SK-N-SH (cell line): ENCODE measurements at regions not wholly inside any gene's neighbourhood (a gene's known extent, or its start where the extent isn't known, plus 50 kb on each side); places are given as distances from the start of the nearest gene placed in this dataset.

Source experiments
- CTCF ChIA-PET: fragments of 300-600, 350-600 bp; formaldehyde crosslinking; extraction: SDS; loops from one replicate; lab custom pipeline; 2021; lab: Yijun Ruan, JAX
- POLR2A ChIA-PET: fragments of 350-600 bp; sonication (Branson Sonifier 250); formaldehyde crosslinking; extraction: SDS; loops from one replicate; lab custom pipeline; 2020; ENCODE audit warnings: antibody characterized with exemption, inconsistent platforms; lab: Yijun Ruan, JAX
- DNase-seq: peaks from one replicate; pipeline ENCODE4 v3.0.0; 2012
- H2AFZ ChIP-seq: fragments of 200-600 bp; sonication (generic); 2 replicates; pipeline ENCODE4 v1.8.1; 2016; ENCODE audit warnings: antibody characterized with exemption, mild to moderate bottlenecking, low read depth
- H3F3A ChIP-seq: fragments of 200-600 bp; sonication (generic); replicated peaks from 2 replicates; pipeline ENCODE3; 2016; ENCODE audit warnings: antibody characterized with exemption, mild to moderate bottlenecking; ENCODE audit not compliant: insufficient read depth
- H3K27ac ChIP-seq, 2 experiments: fragments of 200-500 bp in 1 of 2; fragments of 200-600 bp in 1 of 2; sonication (Bioruptor generic) in 1 of 2; sonication (generic), shearing (Covaris generic) in 1 of 2; 2 replicates each; pipeline versions ENCODE4 v1.5.1 to v1.6.1; 2014 to 2016; ENCODE audit warnings: low read depth in 2 of 2, inconsistent platforms in 1 of 2, low read length in 1 of 2, mild to moderate bottlenecking in 1 of 2, mixed read lengths in 1 of 2
- H3K27me3 ChIP-seq: fragments of 200-600 bp; sonication (generic), shearing (Covaris generic); 2 replicates; pipeline ENCODE4 v1.6.1; 2016; ENCODE audit warnings: mixed run types; ENCODE audit not compliant: insufficient read depth
- H3K36me3 ChIP-seq, 2 experiments: fragments of 200-500 bp in 1 of 2; fragments of 200-600 bp in 1 of 2; sonication (Bioruptor generic) in 1 of 2; sonication (generic) in 1 of 2; replicated peaks in 1 of 2; 2 replicates each; pipeline versions ENCODE3 to v1.5.1; 2014 to 2016; ENCODE audit warnings: low read length in 1 of 2, mild to moderate bottlenecking in 1 of 2; ENCODE audit not compliant: insufficient read depth in 2 of 2, control insufficient read depth in 1 of 2
- H3K4me1 ChIP-seq, 2 experiments: fragments of 200-500 bp in 1 of 2; fragments of 200-600 bp in 1 of 2; sonication (Bioruptor generic) in 1 of 2; sonication (generic), shearing (Covaris generic) in 1 of 2; 2 replicates each; pipeline versions ENCODE4 v1.5.1 to v1.6.1; 2014 to 2016; ENCODE audit warnings: low read depth in 1 of 2, low read length in 1 of 2, mixed run types in 1 of 2; ENCODE audit not compliant: insufficient read depth in 2 of 2, control insufficient read depth in 1 of 2
- H3K4me2 ChIP-seq: fragments of 200-600 bp; sonication (generic), shearing (Covaris generic); 2 replicates; pipeline ENCODE4 v1.6.1; 2017; ENCODE audit warnings: mixed run types
- H3K4me3 ChIP-seq, 2 experiments: fragments of 200-500 bp in 1 of 2; fragments of 200-600 bp in 1 of 2; sonication (Bioruptor generic) in 1 of 2; sonication (generic), shearing (Covaris generic) in 1 of 2; 2 replicates each; pipeline versions ENCODE4 v1.5.1 to v1.8.1; 2014 to 2016; ENCODE audit warnings: low read depth in 2 of 2, inconsistent platforms in 1 of 2, low read length in 1 of 2, mild to moderate bottlenecking in 1 of 2, mixed read lengths in 1 of 2, moderate library complexity in 1 of 2
- H3K79me2 ChIP-seq: fragments of 200-600 bp; sonication (generic); 2 replicates; pipeline ENCODE4 v1.8.1; 2017; ENCODE audit warnings: mild to moderate bottlenecking; ENCODE audit not compliant: insufficient read depth
- H3K9ac ChIP-seq: fragments of 200-600 bp; sonication (generic); 2 replicates; pipeline ENCODE4 v1.6.1; 2017; ENCODE audit warnings: mixed run types
- H3K9me2 ChIP-seq: fragments of 200-600 bp; sonication (generic); 2 replicates; pipeline ENCODE4 v1.6.1; 2017; ENCODE audit warnings: mixed run types
- H3K9me3 ChIP-seq: fragments of 200-600 bp; sonication (generic); 2 replicates; pipeline ENCODE4 v1.6.1; 2017; ENCODE audit warnings: mixed run types, mild to moderate bottlenecking, moderate library complexity
- H4K20me1 ChIP-seq: fragments of 200-600 bp; sonication (generic); 2 replicates; pipeline ENCODE4 v1.6.1; 2017; ENCODE audit warnings: mild to moderate bottlenecking, mixed run types; ENCODE audit not compliant: insufficient read depth
- ELF1 ChIP-seq: IDR thresholded peaks from 2 replicates; pipeline ENCODE4 v1.4.0; 2012
- FOSL2 ChIP-seq: IDR thresholded peaks from 2 replicates; pipeline ENCODE4 v1.4.0; 2012; ENCODE audit warnings: low read depth, mild to moderate bottlenecking, moderate library complexity, borderline replicate concordance
- NRF1 ChIP-seq: IDR thresholded peaks from 2 replicates; pipeline ENCODE4 v1.6.1; 2012; ENCODE audit warnings: low read depth, mild to moderate bottlenecking, low read length
- RAD21 ChIP-seq: IDR thresholded peaks from 2 replicates; pipeline ENCODE4 v1.6.1; 2012; ENCODE audit warnings: mild to moderate bottlenecking, low read length
- RCOR1 ChIP-seq: fragments of 150-350 bp; IDR thresholded peaks from 2 replicates; pipeline ENCODE4 v1.6.1; 2017; ENCODE audit warnings: antibody characterized with exemption, low read length
- REST ChIP-seq: IDR thresholded peaks from 2 replicates; pipeline ENCODE4 v1.6.1; 2012; ENCODE audit warnings: mild to moderate bottlenecking, low read depth, low read length, moderate library complexity
- SMC3 ChIP-seq: IDR thresholded peaks from 2 replicates; pipeline ENCODE4 v1.6.1; 2012; ENCODE audit warnings: low read depth, low read length, improper control_type of control experiment
- TAF1 ChIP-seq: IDR thresholded peaks from 2 replicates; pipeline ENCODE4 v1.6.1; 2012; ENCODE audit warnings: low read depth, mild to moderate bottlenecking, low read length, moderate library complexity, borderline replicate concordance
- TEAD4 ChIP-seq: IDR thresholded peaks from 2 replicates; pipeline ENCODE4 v1.4.0; 2012; ENCODE audit warnings: mild to moderate bottlenecking, borderline replicate concordance; ENCODE audit not compliant: insufficient read depth
- YY1 ChIP-seq: IDR thresholded peaks from 2 replicates; pipeline ENCODE4 v1.4.0; 2012; ENCODE audit warnings: low read depth, mild to moderate bottlenecking
- WGBS: methylation state at CpG from one replicate; pipeline ENCODE4 v1.1.6; 2017; ENCODE audit warnings: low lambda C conversion rate; 5-methylcytosine and 5-hydroxymethylcytosine counted together

GRCh38 chr22:47325249-47325648 is 562.8 kb downstream of the TBC1D22A start:
- POLR2A ChIA-PET = no interaction called here
- Histone ChIP-seq H3K27ac (no peak overlapping the region), H2AFZ (no peak overlapping the region), H3K79me2 (no peaks in the 10 kb centered on the region), H3K4me1 (peaks cover 0 to 6% of the 10 kb centered on the region in 2 experiments; a peak in 1 of 4 replicates), H3F3A (peaks cover 3% of the 10 kb centered on the region)
- no peak for TF ChIP-seq TAF1
- TF ChIP-seq, all 33 proteins: peak for 0
- H3K9me3 ChIP-seq = 0 out of 2 replicates have a peak, but pooled peaks cover 4% of the 10 kb centered on the region
- H3K36me3 ChIP-seq = no peaks in the 10 kb centered on the region
- CTCF ChIA-PET = interaction anchor here (0.6 kb wide), 1 partner anchor 814 kb away, joined by 3 read pairs; no protein-coding TSS in a partner anchor
- WGBS = 30% methylated on average over 3 of the region's 3 CpGs
- H3K27me3 ChIP-seq = no peaks in the 10 kb centered on the region
- H3K9ac ChIP-seq = no peak overlapping the region
- no peaks in the 10 kb centered on the region for H4K20me1 ChIP-seq
- H3K9me2 ChIP-seq = no peaks in the 10 kb centered on the region
- no peak overlapping the region for H3K4me2 ChIP-seq
- no peak for DNase-seq
- no peak overlapping the region for H3K4me3 ChIP-seq

- ChIA-PET POLR2A (no interaction called here), CTCF (interaction anchor here (1.1 to 1.3 kb wide), 2 partner anchors 17 to 521 kb away, joined by 3 to 4 read pairs; no protein-coding TSS in a partner anchor)
- no peaks in the 10 kb centered on the region for H3K36me3 ChIP-seq
- H3K27ac ChIP-seq = no peak overlapping the region
- TF ChIP-seq RAD21 (no peak), YY1 (no peak), SMC3 (no peak), RCOR1 (no peak), REST (no peak)
- peaks cover 3% of the 10 kb centered on the region for H3F3A ChIP-seq
- peaks cover 0 to 5% of the 10 kb centered on the region in 2 experiments; a peak in 1 of 4 replicates for H3K4me1 ChIP-seq
- no peak overlapping the region for H2AFZ ChIP-seq
- no peaks in the 10 kb centered on the region for H3K27me3 ChIP-seq
- H3K79me2 ChIP-seq = no peaks in the 10 kb centered on the region
- no peak overlapping the region for H3K9ac ChIP-seq
- H4K20me1 ChIP-seq = no peaks in the 10 kb centered on the region
- DNase-seq = no peak
- no peak overlapping the region for H3K4me3 ChIP-seq
- H3K4me2 ChIP-seq = no peak overlapping the region
- 21% methylated on average over 10 of the region's 10 CpGs for WGBS
- H3K9me3 ChIP-seq = 0 out of 2 replicates have a peak, but pooled peaks cover 4% of the 10 kb centered on the region
- H3K9me2 ChIP-seq = no peaks in the 10 kb centered on the region
Measured at GRCh38 chr22:47324435-47324990, 562.1 kb downstream of the TBC1D22A start.

- DNase-seq = no peak
- no peaks in the 10 kb centered on the region for H3K36me3 ChIP-seq
- H3K4me1 ChIP-seq = no peaks in the 10 kb centered on the region
- CTCF ChIA-PET = interaction anchor here (1.1 to 1.3 kb wide), 2 partner anchors 16 to 520 kb away, joined by 3 to 4 read pairs; no protein-coding TSS in a partner anchor
- no peak overlapping the region for H3K27ac ChIP-seq
- H3K9me3 ChIP-seq = 0 out of 2 replicates have a peak, but pooled peaks cover 4% of the 10 kb centered on the region
- no peak overlapping the region for H3K4me2 ChIP-seq
- TF ChIP-seq ELF1 (no peak), FOSL2 (no peak), NRF1 (no peak), TEAD4 (no peak)
- H3K4me3 ChIP-seq = no peak overlapping the region
- POLR2A ChIA-PET = no interaction called here
- H3K79me2 ChIP-seq = no peaks in the 10 kb centered on the region
- WGBS = 38% methylated on average over 6 of the region's 6 CpGs
- H3K9ac ChIP-seq = no peak overlapping the region
- H3K27me3 ChIP-seq = no peaks in the 10 kb centered on the region
- H4K20me1 ChIP-seq = no peaks in the 10 kb centered on the region
- no peak overlapping the region for H2AFZ ChIP-seq
- 0 out of 2 replicates have a peak, but pooled peaks cover 2% of the 10 kb centered on the region for H3K9me2 ChIP-seq
- H3F3A ChIP-seq = no peaks in the 10 kb centered on the region
Measured at GRCh38 chr22:47323518-47323917, 561.1 kb downstream of the TBC1D22A start.
